Esophagus squamous epithelium (tissue), 5 donors: ENCODE measurements at regions not wholly inside any gene's neighbourhood (a gene's known extent, or its start where the extent isn't known, plus 50 kb on each side); places are given as distances from the start of the nearest gene placed in this dataset.

Experiments
- DNase-seq: peaks from one replicate; lab custom pipeline; 2025; lab: John Stamatoyannopoulos, UW
- H3K27ac ChIP-seq, 4 donors: fragments of 200-600 bp; sonication (generic); one replicate each; pipeline ENCODE4 v1.5.1; 2016 to 2019; ENCODE audit warnings: mild to moderate bottlenecking in 1 of 4
- H3K27me3 ChIP-seq, 4 donors: fragments of 200-600 bp; sonication (generic); 1 replicate in 3 of 4; 2 replicates in 1 of 4; pipeline versions ENCODE4 v1.5.1 to v1.6.0; 2017 to 2021; ENCODE audit warnings: antibody characterized with exemption in 1 of 4
- H3K36me3 ChIP-seq, 3 donors: fragments of 200-600 bp; sonication (generic); one replicate each; pipeline ENCODE4 v1.5.1; 2016 to 2019
- H3K4me1 ChIP-seq, 3 donors: fragments of 200-600 bp; sonication (generic); one replicate each; pipeline ENCODE4 v1.5.1; 2017 to 2019
- H3K4me3 ChIP-seq, 4 donors: fragments of 200-600 bp; sonication (generic); 1 replicate in 3 of 4; 2 replicates in 1 of 4; pipeline ENCODE4 v1.5.1; 2016 to 2019; ENCODE audit warnings: mild to moderate bottlenecking in 2 of 4, moderate library complexity in 1 of 4
- H3K9me3 ChIP-seq, 3 donors: fragments of 200-600 bp; sonication (generic); one replicate each; pipeline ENCODE4 v1.5.1; 2016 to 2019
- CTCF ChIP-seq, 6 experiments: fragments of 450-650 bp in 4 of 6; fragments of 200-600 bp in 2 of 6; sonication (generic) in 2 of 6; IDR thresholded peaks; one replicate each; pipeline ENCODE4 v1.5.1; 2016 to 2019; ENCODE audit warnings: antibody characterized with exemption in 6 of 6, mild to moderate bottlenecking in 4 of 6, moderate library complexity in 4 of 6
- POLR2A ChIP-seq, 4 donors: fragments of 450-650 bp; IDR thresholded peaks; one replicate each; pipeline ENCODE4 v1.6.1; 2017; ENCODE audit warnings: antibody characterized with exemption in 4 of 4, mild to moderate bottlenecking in 4 of 4, moderate library complexity in 3 of 4
- WGBS, 2 donors: methylation state at CpG; one replicate each; pipeline ENCODE4 v1.1.5; 2018; 5-methylcytosine and 5-hydroxymethylcytosine counted together
- intact Hi-C: fragments of 100-400 bp; cut with DNase I; formaldehyde crosslinking; loops from one replicate; pipeline ENCODE4 v1.15.0; 2022
- donor health status: DM: yes; HTN: yes; CAD: no.

GRCh38 chr3:106245400-106245799, 376.6 kb upstream of the CBLB start:
- no peak for DNase-seq
- intact Hi-C loops, result no loop called here
- H3K36me3 ChIP-seq, result no peaks in the 10 kb centered on the region
- H3K27me3 ChIP-seq, result no peaks in the 10 kb centered on the region
- no peaks in the 10 kb centered on the region for H3K9me3 ChIP-seq
- TF ChIP-seq CTCF (IDR thresholded peaks at IDR 0.05) (no peak), POLR2A (IDR thresholded peaks at IDR 0.05) (no peak)
- no peak overlapping the region for H3K27ac ChIP-seq
- no peak overlapping the region for H3K4me3 ChIP-seq
- no peaks in the 10 kb centered on the region for H3K4me1 ChIP-seq

- H3K4me1 ChIP-seq, result no peaks in the 10 kb centered on the region
- TF ChIP-seq CTCF (IDR thresholded peaks at IDR 0.05), result no peak
- no peak for TF ChIP-seq POLR2A (IDR thresholded peaks at IDR 0.05)
- H3K27me3 ChIP-seq, result no peaks in the 10 kb centered on the region
- DNase-seq, result no peak
- H3K36me3 ChIP-seq, result no peaks in the 10 kb centered on the region
- no peak overlapping the region for H3K27ac ChIP-seq
- peaks cover 0 to 7% (median 6%) of the 10 kb centered on the region in 3 donors for H3K9me3 ChIP-seq
- no peak overlapping the region for H3K4me3 ChIP-seq
- 78 to 86% methylated on average over 5 of the region's 5 CpGs for WGBS, 2 donors
- intact Hi-C loops, result no loop called here
Observed at GRCh38 chr3:106247902-106248684, 379.3 kb upstream of the CBLB start.

GRCh38 chr3:106249159-106249558, 380.3 kb upstream of the CBLB start:
- H3K36me3 ChIP-seq, result no peaks in the 10 kb centered on the region
- H3K4me1 ChIP-seq, result no peaks in the 10 kb centered on the region
- 60 to 85% methylated on average over 2 of the region's 2 CpGs for WGBS, 2 donors
- DNase-seq, result no peak
- TF ChIP-seq CTCF (IDR thresholded peaks at IDR 0.05) (no peak), POLR2A (IDR thresholded peaks at IDR 0.05) (no peak)
- peaks cover 0 to 7% (median 6%) of the 10 kb centered on the region in 3 donors for H3K9me3 ChIP-seq
- no peak overlapping the region for H3K4me3 ChIP-seq
- intact Hi-C loops, result no loop called here
- no peak overlapping the region for H3K27ac ChIP-seq
- H3K27me3 ChIP-seq, result no peaks in the 10 kb centered on the region

- H3K4me1 ChIP-seq, result no peaks in the 10 kb centered on the region
- H3K27ac ChIP-seq, result no peak overlapping the region
- no peak overlapping the region for H3K4me3 ChIP-seq
- DNase-seq, result no peak
- peaks cover 0 to 7% (median 6%) of the 10 kb centered on the region in 3 donors for H3K9me3 ChIP-seq
- H3K36me3 ChIP-seq, result no peaks in the 10 kb centered on the region
- no peaks in the 10 kb centered on the region for H3K27me3 ChIP-seq
- TF ChIP-seq POLR2A (IDR thresholded peaks at IDR 0.05), result no peak
- no peak for TF ChIP-seq CTCF (IDR thresholded peaks at IDR 0.05)
- intact Hi-C loops, result no loop called here
Observed at GRCh38 chr3:106249981-106250380, 381.2 kb upstream of the CBLB start.

GRCh38 chr3:106251160-106251892, 382.5 kb upstream of the CBLB start:
- 90% methylated on average over 2 of the region's 2 CpGs; no CpG with 5 or more reads in 1 of the 2 donors for WGBS, 2 donors
- no peaks in the 10 kb centered on the region for H3K4me1 ChIP-seq
- H3K27ac ChIP-seq, result no peak overlapping the region
- H3K9me3 ChIP-seq, result peaks cover 0 to 7% (median 6%) of the 10 kb centered on the region in 3 donors
- H3K36me3 ChIP-seq, result no peaks in the 10 kb centered on the region
- DNase-seq, result no peak
- intact Hi-C loops, result no loop called here
- H3K27me3 ChIP-seq, result no peaks in the 10 kb centered on the region
- TF ChIP-seq CTCF (IDR thresholded peaks at IDR 0.05) (no peak), POLR2A (IDR thresholded peaks at IDR 0.05) (no peak)
- H3K4me3 ChIP-seq, result no peak overlapping the region
